ENCODE measurements at regions not wholly inside any gene's neighbourhood (a gene's known extent, or its start where the extent isn't known, plus 50 kb on each side); places are given as distances from the start of the nearest gene placed in this dataset.

- TF ChIP-seq CTCF (conservative IDR thresholded peaks at IDR 0.05; ENCODE audit: low read depth): no peak
- CTCF ChIA-PET: no interaction called here
- POLR2A ChIA-PET (ENCODE audit: low non-redundant PET): no interaction called here
Observed at GRCh38 chr2:21267232-21267835, 143.6 kb downstream of the TDRD15 start.

GRCh38 chr2:21268197-21268877, 144.6 kb downstream of the TDRD15 start:
- POLR2A ChIA-PET (ENCODE audit: low non-redundant PET): no interaction called here
- no peak overlapping the region for H3K27ac ChIP-seq
- DNase-seq (ENCODE audit: low spot score): no peak
- TF ChIP-seq CTCF (conservative IDR thresholded peaks at IDR 0.05; ENCODE audit: low read depth): no peak
- CTCF ChIA-PET: no interaction called here

More at GRCh38 chr2:21267232-21267835, 143.6 kb downstream of the TDRD15 start:
- DNase-seq (ENCODE audit: low spot score): no peak
- H3K27ac ChIP-seq: no peak overlapping the region

- no peak overlapping the region for H3K27ac ChIP-seq
- ChIA-PET POLR2A (ENCODE audit: low non-redundant PET) (no interaction called here), CTCF (no interaction called here)
Observed at GRCh38 chr2:21268878-21269224, 145.1 kb downstream of the TDRD15 start.

GRCh38 chr2:21269382-21269781, 145.6 kb downstream of the TDRD15 start:
- TF ChIP-seq CTCF (conservative IDR thresholded peaks at IDR 0.05; ENCODE audit: low read depth): no peak
- POLR2A ChIA-PET (ENCODE audit: low non-redundant PET): no interaction called here
- no peak for DNase-seq (ENCODE audit: low spot score)
- no peak overlapping the region for H3K27ac ChIP-seq
- CTCF ChIA-PET: no interaction called here

More at GRCh38 chr2:21268878-21269224, 145.1 kb downstream of the TDRD15 start:
- no peak for DNase-seq (ENCODE audit: low spot score)
- no peak for TF ChIP-seq CTCF (conservative IDR thresholded peaks at IDR 0.05; ENCODE audit: low read depth)

- POLR2A ChIA-PET (ENCODE audit: low non-redundant PET): no interaction called here
- no peak overlapping the region for H3K27ac ChIP-seq
- no peak for TF ChIP-seq CTCF (conservative IDR thresholded peaks at IDR 0.05; ENCODE audit: low read depth)
- no peak for DNase-seq (ENCODE audit: low spot score)
- CTCF ChIA-PET: no interaction called here
Observed at GRCh38 chr2:21270083-21270491, 146.3 kb downstream of the TDRD15 start.

- CTCF ChIA-PET: no interaction called here
- DNase-seq (ENCODE audit: low spot score): no peak
- POLR2A ChIA-PET (ENCODE audit: low non-redundant PET): no interaction called here
- H3K27ac ChIP-seq: no peak overlapping the region
- TF ChIP-seq CTCF (conservative IDR thresholded peaks at IDR 0.05; ENCODE audit: low read depth): no peak
Observed at GRCh38 chr2:21270708-21271122, 146.9 kb downstream of the TDRD15 start.
